ENCODE measurements at regions not wholly inside any gene's neighbourhood (a gene's known extent, or its start where the extent isn't known, plus 50 kb on each side); places are given as distances from the start of the nearest gene placed in this dataset.

- TF ChIP-seq, protein P1, sequence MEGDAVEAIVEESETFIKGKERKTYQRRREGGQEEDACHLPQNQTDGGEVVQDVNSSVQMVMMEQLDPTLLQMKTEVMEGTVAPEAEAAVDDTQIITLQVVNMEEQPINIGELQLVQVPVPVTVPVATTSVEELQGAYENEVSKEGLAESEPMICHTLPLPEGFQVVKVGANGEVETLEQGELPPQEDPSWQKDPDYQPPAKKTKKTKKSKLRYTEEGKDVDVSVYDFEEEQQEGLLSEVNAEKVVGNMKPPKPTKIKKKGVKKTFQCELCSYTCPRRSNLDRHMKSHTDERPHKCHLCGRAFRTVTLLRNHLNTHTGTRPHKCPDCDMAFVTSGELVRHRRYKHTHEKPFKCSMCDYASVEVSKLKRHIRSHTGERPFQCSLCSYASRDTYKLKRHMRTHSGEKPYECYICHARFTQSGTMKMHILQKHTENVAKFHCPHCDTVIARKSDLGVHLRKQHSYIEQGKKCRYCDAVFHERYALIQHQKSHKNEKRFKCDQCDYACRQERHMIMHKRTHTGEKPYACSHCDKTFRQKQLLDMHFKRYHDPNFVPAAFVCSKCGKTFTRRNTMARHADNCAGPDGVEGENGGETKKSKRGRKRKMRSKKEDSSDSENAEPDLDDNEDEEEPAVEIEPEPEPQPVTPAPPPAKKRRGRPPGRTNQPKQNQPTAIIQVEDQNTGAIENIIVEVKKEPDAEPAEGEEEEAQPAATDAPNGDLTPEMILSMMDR (IDR thresholded peaks at IDR 0.05; ENCODE audit: insufficient read depth, low read length, missing control alignments) = no peak
- DNase-seq (ENCODE audit: low read depth, low spot score) = no peak
- ChIA-PET POLR2A (no interaction called here), CTCF (interaction anchor here (1.3 kb wide), 1 partner anchor 209 kb away, joined by 3 read pairs; no protein-coding TSS in a partner anchor)
- no peak overlapping the region for H3K4me3 ChIP-seq (ENCODE audit: low read depth, low read length)
Measured at GRCh38 chr4:176843710-176844109, 51.0 kb upstream of the VEGFC start.

- no peak for DNase-seq (ENCODE audit: low read depth, low spot score)
- TF ChIP-seq, protein P1 (IDR thresholded peaks at IDR 0.05; ENCODE audit: insufficient read depth, low read length, missing control alignments) = no peak
- ChIA-PET POLR2A (no interaction called here), CTCF (interaction anchor here (1.3 kb wide), 1 partner anchor 208 kb away, joined by 3 read pairs; no protein-coding TSS in a partner anchor)
- no peak overlapping the region for H3K4me3 ChIP-seq (ENCODE audit: low read depth, low read length)
Measured at GRCh38 chr4:176844448-176844847, 51.7 kb upstream of the VEGFC start.

GRCh38 chr4:176845636-176846035, 52.9 kb upstream of the VEGFC start:
- ChIA-PET CTCF (no interaction called here), POLR2A (interaction anchor here (1.2 kb wide), 1 partner anchor 67 kb away, joined by 7 read pairs; no protein-coding TSS in a partner anchor)
- no peak overlapping the region for H3K4me3 ChIP-seq (ENCODE audit: low read depth, low read length)
- peak; percentile 88 for DNase-seq (ENCODE audit: low read depth, low spot score)
- TF ChIP-seq, protein P1 (IDR thresholded peaks at IDR 0.05; ENCODE audit: insufficient read depth, low read length, missing control alignments) = no peak

DNA sequence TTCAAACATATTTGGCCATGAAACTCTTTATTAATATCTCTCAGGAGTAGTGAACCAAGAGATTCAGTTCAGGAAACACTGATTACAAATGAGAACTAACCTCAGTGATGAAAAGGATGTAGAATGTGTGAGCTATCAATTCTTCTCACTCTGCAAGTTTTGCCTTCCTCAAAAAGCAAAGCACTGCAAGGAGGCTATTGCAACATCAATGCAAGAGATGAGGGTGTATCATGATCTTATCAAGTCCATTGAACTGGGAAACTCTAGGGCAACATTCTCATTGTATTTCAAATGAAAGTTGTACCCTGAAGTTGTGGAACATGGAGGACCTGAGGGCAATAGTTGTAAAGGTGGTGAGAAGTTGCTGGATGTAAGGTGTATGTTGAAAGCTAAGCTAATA, 56.4 kb upstream of the VEGFC start:
- CTCF ChIA-PET = no interaction called here
- H3K4me3 ChIP-seq (ENCODE audit: low read depth, low read length) = no peak overlapping the region
- TF ChIP-seq, protein P1 (IDR thresholded peaks at IDR 0.05; ENCODE audit: insufficient read depth, low read length, missing control alignments) = no peak
- POLR2A ChIA-PET = no interaction called here
- DNase-seq (ENCODE audit: low read depth, low spot score) = no peak

- POLR2A ChIA-PET = no interaction called here
- CTCF ChIA-PET = no interaction called here
- H3K4me3 ChIP-seq (ENCODE audit: low read depth, low read length) = no peak overlapping the region
- no peak for DNase-seq (ENCODE audit: low read depth, low spot score)
- TF ChIP-seq, protein P1 (IDR thresholded peaks at IDR 0.05; ENCODE audit: insufficient read depth, low read length, missing control alignments) = no peak
Measured at GRCh38 chr4:176850436-176850835, 57.7 kb upstream of the VEGFC start.

DNA sequence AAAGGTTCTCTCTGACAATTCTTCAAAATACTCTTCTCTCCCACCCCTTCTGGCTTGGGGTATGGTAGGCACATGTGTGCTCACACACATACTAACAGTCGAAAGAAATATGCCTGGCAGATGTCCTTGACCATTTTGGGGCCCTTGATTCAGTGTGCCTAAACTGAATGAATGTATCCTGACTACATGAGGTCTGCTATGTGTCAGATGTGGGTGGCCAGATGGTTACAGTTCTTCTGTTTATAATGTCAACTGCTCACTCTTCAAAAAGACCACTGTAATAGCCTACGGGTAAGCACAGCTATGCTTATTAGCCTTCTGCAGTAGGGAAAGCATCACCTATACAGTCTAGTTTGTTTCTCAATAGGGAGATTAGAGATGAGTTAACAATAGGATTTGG, 63.7 kb upstream of the VEGFC start:
- no peak overlapping the region for H3K4me3 ChIP-seq (ENCODE audit: low read depth, low read length)
- POLR2A ChIA-PET = no interaction called here
- CTCF ChIA-PET = interaction anchor here (1.5 kb wide), 1 partner anchor 8 kb away, joined by 4 read pairs; no protein-coding TSS in a partner anchor
- TF ChIP-seq, protein P1 (IDR thresholded peaks at IDR 0.05; ENCODE audit: insufficient read depth, low read length, missing control alignments) = no peak
- DNase-seq (ENCODE audit: low read depth, low spot score) = no peak
